Common myeloid progenitor, CD34-positive (primary cell): ENCODE measurements at regions not wholly inside any gene's neighbourhood (a gene's known extent, or its start where the extent isn't known, plus 50 kb on each side); places are given as distances from the start of the nearest gene placed in this dataset.
A peak's percentile ranks its signal among the peaks of the same experiment; 100 is the strongest.
"Not testable (repeated sequence)": the region's sequence is repeated elsewhere in the genome, so short reads cannot be mapped to it uniquely, and the experiment has no call there.

ENCODE experiments used
- CTCF ChIA-PET: fragments of 350-600 bp; sonication (Branson Sonifier 250); formaldehyde crosslinking; loops from one replicate; lab custom pipeline; 2021; ENCODE audit warnings: antibody characterized with exemption; lab: Charles Lee
- POLR2A ChIA-PET: fragments of 350-600 bp; sonication (Branson Sonifier 250); formaldehyde crosslinking; loops from one replicate; lab custom pipeline; 2021; ENCODE audit warnings: antibody characterized with exemption; lab: Charles Lee
- DNase-seq, 3 donors: peaks; one replicate each; pipeline versions ENCODE4 v3.0.0 to v3.0.0-alpha.2; 2013
- H3K27ac ChIP-seq, 2 experiments: 1 replicate in 1 of 2; 2 replicates in 1 of 2; pipeline ENCODE4 v1.7.0; 2013; ENCODE audit warnings: inconsistent platforms in 2 of 2, low read length in 2 of 2, mild to moderate bottlenecking in 2 of 2, low read depth in 1 of 2, moderate library complexity in 1 of 2; ENCODE audit not compliant: severe bottlenecking in 2 of 2, insufficient read depth in 1 of 2, poor library complexity in 1 of 2
- H3K27me3 ChIP-seq, 5 experiments: replicated peaks in 2 of 5; 1 replicate in 3 of 5; 2 replicates in 2 of 5; pipeline versions ENCODE4 v1.6.1 to v1.7.0; 2013; ENCODE audit warnings: low read length in 4 of 5, mild to moderate bottlenecking in 2 of 5, moderate library complexity in 2 of 5, inconsistent platforms in 1 of 5; ENCODE audit not compliant: insufficient read depth in 5 of 5, control insufficient read depth in 4 of 5
- H3K36me3 ChIP-seq, 4 experiments: 1 replicate in 2 of 4; 2 replicates in 2 of 4; pipeline versions ENCODE4 v1.6.1 to v1.7.0; 2013; ENCODE audit warnings: low read length in 3 of 4, control low read depth in 1 of 4, mild to moderate bottlenecking in 1 of 4; ENCODE audit not compliant: control insufficient read depth in 4 of 4, insufficient read depth in 4 of 4
- H3K4me1 ChIP-seq, 4 experiments: 1 replicate in 3 of 4; 2 replicates in 1 of 4; pipeline versions ENCODE4 v1.6.1 to v1.7.1; 2013; ENCODE audit warnings: low read length in 3 of 4, mild to moderate bottlenecking in 3 of 4, control low read depth in 1 of 4, inconsistent platforms in 1 of 4, moderate library complexity in 1 of 4; ENCODE audit not compliant: control insufficient read depth in 4 of 4, insufficient read depth in 4 of 4; ENCODE audit errors: control extremely low read depth in 1 of 4
- H3K4me3 ChIP-seq, 7 experiments: 1 replicate in 4 of 7; 2 replicates in 3 of 7; pipeline versions ENCODE4 v1.5.1 to v1.7.0; 2013; ENCODE audit warnings: mild to moderate bottlenecking in 7 of 7, low read length in 6 of 7, moderate library complexity in 6 of 7, inconsistent platforms in 2 of 7, low read depth in 2 of 7, control low read depth in 1 of 7; ENCODE audit not compliant: insufficient read depth in 4 of 7, control insufficient read depth in 1 of 7; ENCODE audit errors: extremely low read depth in 1 of 7
- H3K9me3 ChIP-seq, 5 experiments: 1 replicate in 4 of 5; 2 replicates in 1 of 5; pipeline versions ENCODE4 v1.6.1 to v1.7.1; 2013; ENCODE audit warnings: low read length in 4 of 5, mild to moderate bottlenecking in 2 of 5, inconsistent platforms in 1 of 5, low read depth in 1 of 5, moderate library complexity in 1 of 5; ENCODE audit not compliant: control insufficient read depth in 4 of 5, insufficient read depth in 2 of 5; ENCODE audit errors: control extremely low read depth in 1 of 5
- WGBS: methylation state at CpG from one replicate; pipeline ENCODE4 v1.1.5; 2013; ENCODE audit not compliant: insufficient coverage; 5-methylcytosine and 5-hydroxymethylcytosine counted together

DNA sequence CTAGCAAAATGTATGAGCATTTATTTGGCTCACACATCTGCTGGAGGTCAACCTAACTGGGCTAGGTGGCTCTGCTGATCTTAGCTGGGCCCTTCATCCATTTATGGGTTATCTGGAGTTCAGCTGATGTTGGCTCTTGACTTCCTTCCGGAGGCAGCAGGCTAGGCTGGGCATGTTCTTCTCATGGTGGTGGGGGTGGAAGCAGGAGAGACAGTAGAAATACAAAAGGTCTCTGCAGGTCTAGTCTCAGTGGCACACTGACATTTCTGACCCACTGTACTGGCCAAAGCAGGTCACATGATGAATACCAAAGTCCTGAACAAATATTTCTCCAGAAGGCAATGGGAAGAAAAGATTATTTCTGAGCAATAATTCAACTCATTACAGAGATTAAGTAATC lies 334.6 kb downstream of the CRPPA start:
- H3K36me3 ChIP-seq, result no peaks in the 10 kb centered on the region
- H3K27me3 ChIP-seq, result no peaks in the 10 kb centered on the region
- H3K4me1 ChIP-seq, result no peaks in the 10 kb centered on the region
- no peak overlapping the region for H3K27ac ChIP-seq
- POLR2A ChIA-PET, result no interaction called here
- no peak overlapping the region for H3K4me3 ChIP-seq
- no peak for DNase-seq
- CTCF ChIA-PET, result no interaction called here
- 100% methylated on average over 1 of the region's 1 CpG for WGBS
- no peaks in the 10 kb centered on the region for H3K9me3 ChIP-seq

DNA sequence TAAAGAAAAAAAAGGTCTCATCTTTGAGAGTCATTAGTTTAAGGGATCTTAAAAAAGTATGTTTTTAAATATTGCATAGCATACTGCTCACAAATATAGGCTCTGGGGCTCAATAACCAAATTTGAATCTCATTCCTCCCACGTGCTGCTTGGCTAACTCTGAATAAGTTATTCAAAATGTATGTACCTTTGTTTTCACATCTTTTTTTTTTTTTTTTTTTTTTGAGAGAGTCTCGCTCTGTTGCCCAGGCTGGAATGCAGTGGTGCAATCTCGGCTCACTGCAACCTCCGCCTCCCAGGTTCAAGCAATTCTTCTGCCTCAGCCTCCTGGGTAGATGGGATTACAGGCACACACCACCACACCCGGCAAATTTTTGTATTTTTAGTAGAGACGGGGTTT lies 335.6 kb downstream of the CRPPA start:
- POLR2A ChIA-PET, H3K27ac ChIP-seq, CTCF ChIA-PET, H3K4me1 ChIP-seq, H3K27me3 ChIP-seq, H3K36me3 ChIP-seq, H3K4me3 ChIP-seq, H3K9me3 ChIP-seq, DNase-seq: not testable (repeated sequence)
- WGBS, result 60% methylated on average over 2 of the region's 6 CpGs

DNA sequence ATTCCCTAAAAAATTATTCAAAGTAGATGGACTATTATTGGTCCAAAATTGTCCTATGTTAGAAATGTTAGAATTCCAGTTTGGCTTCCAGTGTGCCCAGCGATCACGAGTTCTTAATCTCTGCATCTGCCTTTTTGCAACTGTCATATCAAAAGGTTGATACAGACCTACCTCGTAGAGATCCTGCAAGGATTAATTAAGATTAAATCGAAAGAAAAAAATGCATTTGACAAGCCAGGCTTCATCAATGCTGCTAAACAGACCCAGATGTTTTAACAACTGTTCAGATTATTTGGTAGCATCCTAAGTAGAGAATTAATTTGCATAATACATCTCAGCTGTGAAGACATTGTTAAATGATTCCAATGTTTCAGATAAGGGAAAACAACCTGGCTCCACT lies 336.5 kb downstream of the CRPPA start:
- Histone ChIP-seq H3K4me1 (no peaks in the 10 kb centered on the region), H3K27ac (no peak overlapping the region), H3K4me3 (no peak overlapping the region), H3K9me3 (no peaks in the 10 kb centered on the region), H3K27me3 (no peaks in the 10 kb centered on the region), H3K36me3 (no peaks in the 10 kb centered on the region)
- ChIA-PET CTCF (no interaction called here), POLR2A (no interaction called here)
- DNase-seq, result no peak
- 100% methylated on average over 4 of the region's 4 CpGs for WGBS

DNA sequence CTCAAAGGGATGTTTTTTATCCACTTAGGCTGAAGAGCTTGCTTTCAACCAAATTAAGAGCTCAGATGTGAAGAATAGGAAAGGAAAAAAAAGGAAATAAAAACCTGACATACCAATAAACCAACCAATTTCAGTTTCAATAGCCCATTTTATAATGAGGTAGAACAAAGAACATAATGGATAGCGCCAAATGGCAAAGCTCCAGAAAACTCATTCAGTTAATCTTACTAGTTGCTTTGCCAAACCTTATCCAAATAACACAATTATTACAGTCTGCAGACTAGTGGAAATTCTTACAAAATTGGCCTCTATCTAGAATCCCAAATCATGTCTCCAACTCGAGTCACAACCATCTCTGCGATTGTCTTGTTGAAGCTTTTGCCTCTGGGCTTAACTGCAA lies 337.0 kb downstream of the CRPPA start:
- DNase-seq, result no peak
- POLR2A ChIA-PET, result no interaction called here

DNA sequence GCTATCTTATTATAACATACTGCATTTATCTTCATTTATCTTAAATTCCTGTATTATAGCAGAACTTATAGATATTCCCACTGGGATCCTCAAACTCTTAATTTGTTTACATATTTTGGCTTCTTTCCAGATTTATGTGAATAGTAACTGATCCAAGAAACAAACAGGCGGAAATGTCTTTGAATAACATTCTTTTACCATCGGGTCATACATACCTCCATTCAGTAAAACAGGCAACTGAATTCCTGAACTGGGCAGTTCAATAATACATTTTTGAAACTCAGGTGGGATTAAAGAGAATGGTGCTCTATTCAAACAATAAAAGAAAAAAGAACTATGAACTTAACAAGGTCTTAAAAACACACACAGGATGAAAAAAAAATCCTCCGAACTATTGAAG lies 337.4 kb downstream of the CRPPA start:
- no peak overlapping the region for H3K27ac ChIP-seq
- no peaks in the 10 kb centered on the region for H3K27me3 ChIP-seq
- DNase-seq, result no peak
- no peaks in the 10 kb centered on the region for H3K4me1 ChIP-seq
- ChIA-PET CTCF (no interaction called here), POLR2A (no interaction called here)
- no CpG with 5 or more reads among the region's 3 CpGs for WGBS
- no peaks in the 10 kb centered on the region for H3K9me3 ChIP-seq
- no peak overlapping the region for H3K4me3 ChIP-seq
- no peaks in the 10 kb centered on the region for H3K36me3 ChIP-seq

More for the DNA sequence above, 337.0 kb downstream of the CRPPA start:
- H3K27me3 ChIP-seq, result no peaks in the 10 kb centered on the region
- H3K36me3 ChIP-seq, result no peaks in the 10 kb centered on the region
- CTCF ChIA-PET, result no interaction called here
- H3K9me3 ChIP-seq, result no peaks in the 10 kb centered on the region
- H3K27ac ChIP-seq, result no peak overlapping the region
- 100% methylated on average over 1 of the region's 3 CpGs for WGBS
- H3K4me1 ChIP-seq, result no peaks in the 10 kb centered on the region
- H3K4me3 ChIP-seq, result no peak overlapping the region

GRCh38 chr7:16080131-16080530 lies 341.2 kb downstream of the CRPPA start:
- peak in 1 of 3 donors; percentile 26 for DNase-seq
- Histone ChIP-seq H3K4me1 (peaks cover 0 to 4% (median 1%) of the 10 kb centered on the region in 4 experiments), H3K9me3 (no peaks in the 10 kb centered on the region), H3K27ac (peak overlapping the region in 1 of 2 experiments; percentile 4), H3K36me3 (no peaks in the 10 kb centered on the region), H3K27me3 (no peaks in the 10 kb centered on the region), H3K4me3 (no peak overlapping the region)
- ChIA-PET CTCF (interaction anchor here (0.6 to 1.1 kb wide), 4 partner anchors 18 to 752 kb away, joined by 3 to 4 read pairs (median 3); no protein-coding TSS in a partner anchor), POLR2A (no interaction called here)
- WGBS, result no CpG with 5 or more reads among the region's 2 CpGs

- Histone ChIP-seq H3K27ac (peak overlapping the region in 1 of 2 experiments; percentile 4), H3K4me3 (no peak overlapping the region), H3K4me1 (peaks cover 0 to 4% (median 1%) of the 10 kb centered on the region in 4 experiments), H3K9me3 (no peaks in the 10 kb centered on the region), H3K27me3 (no peaks in the 10 kb centered on the region), H3K36me3 (no peaks in the 10 kb centered on the region)
- peak in 2 of 3 donors; percentile 47 to 81 for DNase-seq
- POLR2A ChIA-PET, result no interaction called here
- CTCF ChIA-PET, result interaction anchor here (0.6 to 1.1 kb wide), 5 partner anchors 18 to 751 kb away, joined by 3 to 4 read pairs (median 3); no protein-coding TSS in a partner anchor
- WGBS, result 72% methylated on average over 2 of the region's 3 CpGs
Measured at GRCh38 chr7:16079723-16080122, 341.6 kb downstream of the CRPPA start.
